ENCODE measurements at regions not wholly inside any gene's neighbourhood (a gene's known extent, or its start where the extent isn't known, plus 50 kb on each side); places are given as distances from the start of the nearest gene placed in this dataset.
"Not testable (repeated sequence)": the region's sequence is repeated elsewhere in the genome, so short reads cannot be mapped to it uniquely, and the experiment has no call there.

DNA sequence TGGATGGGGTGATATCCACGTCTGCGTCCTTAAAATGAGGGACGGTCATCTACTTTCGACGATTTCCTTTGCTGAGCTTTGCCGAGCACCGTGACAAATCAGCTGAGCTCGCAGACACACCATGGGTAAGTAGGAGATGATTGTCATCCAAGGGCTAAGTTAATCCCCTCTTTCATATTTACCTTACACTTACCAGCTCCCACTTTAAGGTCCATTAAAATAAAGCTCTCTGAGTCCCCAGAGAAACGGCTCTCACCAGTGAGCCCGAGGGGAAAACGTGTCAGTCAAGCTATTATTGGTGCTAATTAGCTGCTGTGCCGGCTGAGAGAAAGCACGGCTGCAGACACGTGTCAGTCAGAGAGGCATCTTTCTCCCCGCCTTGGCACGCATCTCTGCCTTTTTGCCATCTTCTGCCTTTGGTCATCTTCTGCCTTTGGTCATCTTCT is 72.2 kb downstream of the CRLF2 start:
- DNase-seq = no peak

DNA sequence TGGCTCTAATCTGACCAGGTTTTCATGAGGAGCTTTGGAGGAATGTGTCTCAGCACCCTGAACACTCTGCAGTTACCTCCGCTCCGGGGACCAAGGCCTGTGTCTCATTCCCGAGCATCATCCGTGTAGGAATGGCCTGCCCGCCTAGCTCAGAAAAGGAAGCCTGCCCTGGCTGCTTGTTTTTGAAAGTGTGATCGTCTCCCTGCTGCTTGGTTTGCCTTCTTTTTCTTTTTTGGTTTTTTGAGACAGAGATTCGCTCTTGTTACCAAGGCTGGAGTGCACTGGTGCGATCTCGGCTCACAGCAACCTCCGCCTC is 73.3 kb downstream of the CRLF2 start:
- no peak for DNase-seq

DNA sequence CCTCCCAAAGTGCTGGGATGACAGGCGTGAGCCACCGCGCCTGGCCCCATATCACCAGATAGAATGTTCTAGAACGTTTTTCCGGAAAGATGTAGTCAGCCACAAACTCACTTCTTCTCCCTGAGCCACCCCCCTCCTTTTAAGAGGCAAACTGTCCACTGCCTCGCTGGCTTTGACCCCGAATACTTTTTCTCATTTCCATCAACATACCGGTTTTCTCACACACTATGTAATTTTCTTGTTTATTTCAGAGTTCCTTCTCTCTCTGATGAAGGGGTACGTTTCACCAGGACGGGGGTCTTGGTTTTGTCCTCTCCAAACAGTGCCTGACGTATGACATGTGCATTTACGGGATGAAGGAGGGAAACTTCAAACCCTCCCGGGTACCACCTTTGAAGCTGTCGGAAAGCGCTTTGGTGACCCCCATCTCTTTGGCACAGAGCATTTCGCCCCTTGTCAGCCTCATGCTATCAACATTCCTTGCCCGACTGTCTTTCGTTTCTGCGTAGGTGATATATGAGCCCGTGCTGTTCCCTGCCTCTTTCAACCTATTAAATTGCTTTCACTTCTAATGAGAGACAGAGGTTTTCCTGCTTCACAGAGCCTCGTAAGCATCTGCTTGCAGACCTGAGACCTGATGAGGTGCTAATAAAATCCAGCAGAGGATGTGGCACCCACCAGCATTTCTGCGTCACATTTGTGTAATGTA is 73.8 kb downstream of the CRLF2 start:
- DNase-seq = no peak

DNA sequence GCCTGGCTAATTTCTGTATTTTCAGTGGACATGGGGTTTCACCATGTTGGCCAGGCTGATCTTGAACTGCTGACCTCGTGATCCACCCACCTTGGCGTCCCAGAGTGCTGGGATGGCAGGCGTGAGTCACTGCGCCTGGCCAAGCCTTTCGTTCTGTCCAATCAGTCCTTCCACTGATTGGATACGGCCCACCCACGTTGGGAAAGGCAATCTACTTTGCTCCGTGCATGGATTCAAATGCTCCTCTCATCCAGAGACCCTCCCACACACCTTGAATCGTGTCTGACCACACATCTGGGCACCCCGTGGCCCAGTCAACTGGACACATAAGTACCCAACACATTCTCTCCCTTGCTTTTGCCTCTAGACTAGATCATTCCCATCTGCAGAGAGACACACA is 74.9 kb downstream of the CRLF2 start:
- DNase-seq = no peak

DNA sequence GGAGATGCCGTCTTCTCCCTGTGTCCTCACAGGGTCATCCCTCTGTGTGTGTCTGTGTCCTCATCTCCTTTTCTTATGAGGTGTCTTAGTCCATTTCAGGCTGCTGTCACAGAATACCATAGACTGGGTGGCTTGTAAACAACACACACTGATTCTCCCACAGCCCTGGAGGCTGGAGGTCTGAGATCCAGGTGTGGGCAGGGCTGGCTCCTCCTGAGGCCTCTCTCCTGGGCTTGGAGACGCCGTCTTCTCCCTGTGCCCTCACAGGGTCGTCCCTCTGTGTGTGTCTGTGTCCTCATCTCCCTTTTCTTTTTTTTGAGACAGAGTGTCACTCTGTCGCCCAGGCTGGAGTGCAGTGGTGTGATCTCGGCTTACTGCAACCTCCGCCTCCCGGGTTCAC is 75.9 kb downstream of the CRLF2 start:
- not testable (repeated sequence) for DNase-seq

- DNase-seq = no peak
These were observed 77.5 kb downstream of the CRLF2 start for GRCh38 chrX:1134976-1135375.

GRCh38 chrX:1134156-1134555 is 78.3 kb downstream of the CRLF2 start:
- no peak for DNase-seq

- no peak for DNase-seq
These were observed 85.7 kb downstream of the CRLF2 start for GRCh38 chrX:1126738-1127137.

- DNase-seq = no peak
These were observed 87.9 kb downstream of the CRLF2 start for GRCh38 chrX:1124531-1124930.

GRCh38 chrX:1122851-1123250 is 89.6 kb downstream of the CRLF2 start:
- not testable (repeated sequence) for DNase-seq

GRCh38 chrX:1119275-1119674 is 93.2 kb downstream of the CRLF2 start:
- DNase-seq = no peak

DNA sequence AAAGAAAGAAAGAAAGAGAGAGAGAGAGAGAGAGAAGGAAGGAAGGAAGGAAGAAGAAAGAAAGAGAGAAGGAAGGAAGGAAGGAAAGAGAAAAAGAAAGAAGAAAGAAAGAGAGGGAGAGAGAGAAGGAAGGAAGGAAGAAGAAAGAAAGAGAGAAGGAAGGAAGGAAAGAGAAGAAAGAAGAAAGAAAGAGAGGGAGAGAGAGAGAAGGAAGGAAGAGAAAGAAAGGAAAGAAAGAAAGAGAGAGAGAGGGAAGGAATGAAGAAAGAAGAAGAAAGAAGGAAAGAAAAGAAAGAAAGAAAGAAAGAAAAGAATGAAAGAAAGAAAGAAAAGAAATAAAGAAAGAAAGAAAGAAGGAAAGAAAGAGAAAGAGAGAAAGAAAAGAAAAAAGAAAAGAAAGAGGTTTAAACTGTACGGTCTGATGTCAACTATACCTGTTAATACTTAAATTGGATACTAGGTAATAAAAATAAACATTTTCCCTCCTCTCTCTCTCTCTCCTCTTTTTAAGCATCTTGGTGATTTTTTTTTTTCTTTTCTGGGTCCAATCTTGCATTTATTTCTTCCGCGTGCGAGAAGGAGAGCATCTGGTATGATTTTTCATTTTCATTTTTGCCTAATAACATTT is 93.8 kb downstream of the CRLF2 start:
- DNase-seq = no peak

GRCh38 chrX:1115411-1115810 is 97.0 kb downstream of the CRLF2 start:
- DNase-seq = not testable (repeated sequence)

GRCh38 chrX:1112321-1112720 is 100.1 kb downstream of the CRLF2 start:
- DNase-seq = no peak

- no peak for DNase-seq
These were observed 100.7 kb downstream of the CRLF2 start for GRCh38 chrX:1111601-1112300.

DNA sequence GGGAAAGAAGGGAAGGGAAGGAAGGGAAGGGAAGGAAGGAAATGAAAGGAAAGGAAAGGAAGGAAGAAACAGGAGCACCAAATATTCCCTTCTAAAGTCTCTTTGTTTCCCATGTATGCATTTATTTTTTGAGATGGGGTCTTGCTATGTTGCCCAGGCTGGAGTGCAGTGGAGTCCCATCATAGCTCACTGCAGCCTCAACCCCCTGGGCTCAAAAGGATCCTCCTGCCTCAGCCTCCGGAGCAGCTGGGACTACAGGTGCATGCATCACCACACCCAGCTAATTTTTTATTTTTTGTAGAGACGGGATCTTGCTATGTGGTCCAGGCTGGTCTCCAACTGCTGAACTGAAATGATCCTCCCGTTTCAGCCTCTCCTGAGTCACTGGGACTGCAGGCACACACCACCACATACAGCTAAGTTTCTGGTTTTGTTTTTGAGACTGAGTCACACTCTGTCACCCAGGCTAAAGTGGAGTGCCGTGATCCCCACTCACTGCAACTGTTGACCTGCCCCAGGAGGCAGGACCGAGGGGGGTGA is 102.8 kb downstream of the CRLF2 start:
- no peak for DNase-seq

DNA sequence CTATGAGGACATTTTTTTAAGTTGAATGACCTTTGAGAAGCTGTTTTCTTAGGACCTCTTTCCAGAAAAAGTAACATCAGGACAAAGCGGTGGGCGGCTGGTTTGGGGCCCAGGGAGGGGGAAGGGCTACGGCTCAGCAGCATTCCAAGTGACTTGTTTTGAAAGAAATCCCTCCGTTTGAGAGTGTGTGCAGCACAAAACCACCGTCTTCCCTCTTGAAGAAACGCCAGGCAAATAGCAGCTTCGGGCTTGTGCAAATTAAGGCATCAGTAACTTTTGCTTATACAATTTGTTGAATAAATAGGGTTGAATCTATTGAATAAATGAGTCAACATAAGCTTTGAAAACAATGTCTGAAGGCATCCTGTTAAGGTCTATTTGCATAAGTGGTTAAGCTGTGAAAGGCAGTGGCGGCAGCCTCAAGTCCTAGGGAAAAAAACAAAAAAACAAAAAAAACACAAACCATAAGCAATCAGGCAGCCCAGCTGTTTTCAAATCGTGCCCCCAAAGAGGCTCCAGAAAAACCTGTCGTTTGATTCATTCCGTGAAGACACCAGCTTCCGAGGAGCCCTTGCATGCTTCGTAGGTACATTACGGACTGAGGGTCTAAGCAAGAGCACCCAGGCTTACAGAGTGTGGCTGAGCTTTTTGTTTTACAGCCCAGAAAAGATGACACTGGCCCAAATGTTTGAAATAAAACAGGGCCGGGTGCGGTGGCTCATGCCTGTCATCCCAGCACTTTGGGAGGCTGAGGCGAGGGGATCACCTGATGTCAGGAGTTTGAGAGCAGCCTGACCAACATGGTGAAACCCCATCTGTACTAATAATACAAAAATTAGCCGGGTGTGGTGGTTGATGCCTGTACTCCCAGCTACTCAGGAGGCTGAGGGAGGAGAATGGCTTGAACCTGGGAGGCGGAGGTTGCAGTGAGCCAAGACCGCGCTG is 103.7 kb downstream of the CRLF2 start:
- DNase-seq = no peak

DNA sequence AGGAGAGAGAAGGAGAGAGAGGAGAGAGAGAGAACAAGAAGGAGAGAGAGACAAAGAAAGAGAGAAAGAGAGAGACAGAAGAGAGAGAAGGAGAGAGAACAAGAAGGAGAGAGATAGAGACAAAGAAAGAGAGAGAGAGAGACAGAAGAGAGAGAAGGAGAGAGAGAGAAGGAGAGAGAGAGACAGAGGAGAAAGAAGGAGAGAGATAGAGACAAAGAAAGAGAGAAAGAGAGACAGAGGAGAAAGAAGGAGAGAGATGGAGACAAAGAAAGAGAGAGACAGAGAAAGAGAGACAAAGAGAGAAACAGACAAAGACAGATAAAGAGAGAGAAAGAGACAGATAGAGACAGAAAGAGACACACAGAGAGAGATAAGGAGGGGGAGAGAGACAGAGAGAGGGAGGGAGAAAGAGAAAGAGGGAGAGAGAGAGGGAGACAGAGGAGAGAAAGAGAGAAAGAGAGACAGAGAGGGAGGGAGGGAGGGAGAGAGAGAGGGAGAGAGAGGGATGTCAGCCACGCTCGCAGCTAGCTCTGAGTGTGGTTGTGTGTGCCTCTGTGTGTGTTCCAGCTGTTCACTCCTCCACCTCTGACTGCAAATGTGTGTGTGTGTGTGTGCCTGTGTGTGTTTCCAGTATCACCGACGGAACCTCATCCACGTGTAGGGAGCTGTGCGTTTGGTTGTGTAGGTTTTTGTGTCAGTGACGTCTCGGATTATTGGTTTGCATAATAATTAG is 105.8 kb downstream of the CRLF2 start:
- DNase-seq = no peak

DNA sequence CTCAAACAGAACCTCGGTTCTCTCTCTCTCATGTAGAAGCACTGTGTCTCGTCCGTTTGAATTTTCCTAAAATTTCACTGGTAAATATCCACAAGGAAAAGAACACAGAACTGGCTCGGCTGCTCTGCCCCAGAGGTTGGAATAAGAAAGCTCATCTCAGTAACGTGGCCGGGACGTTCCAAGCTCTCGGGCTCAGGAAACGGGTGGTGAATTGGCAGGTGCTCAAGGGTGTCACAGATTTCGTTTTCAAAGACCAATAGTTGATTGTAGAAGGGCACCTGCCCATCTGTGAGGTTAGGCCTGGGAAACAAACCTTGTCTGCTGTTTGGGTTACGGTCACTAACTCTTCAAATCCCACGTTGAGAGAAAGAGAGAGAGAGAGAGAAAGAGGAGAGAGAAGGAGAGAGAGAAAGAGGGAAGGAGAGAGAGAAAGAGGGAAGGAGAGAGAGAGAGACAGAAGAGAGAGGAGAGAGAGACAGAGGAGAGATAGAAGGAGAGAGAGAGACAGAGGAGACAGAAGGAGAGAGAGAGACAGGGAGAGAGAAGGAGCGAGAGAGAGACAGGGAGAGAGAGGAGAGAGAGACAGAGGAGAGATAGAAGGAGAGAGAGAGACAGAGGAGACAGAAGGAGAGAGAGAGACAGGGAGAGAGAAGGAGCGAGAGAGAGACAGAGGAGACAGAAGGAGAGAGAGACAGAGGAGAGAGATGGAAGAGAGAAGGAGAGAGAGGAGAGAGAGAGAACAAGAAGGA is 106.6 kb downstream of the CRLF2 start:
- no peak for DNase-seq

GRCh38 chrX:1105031-1105430 is 107.4 kb downstream of the CRLF2 start:
- DNase-seq = not testable (repeated sequence)

GRCh38 chrX:1103360-1103759 is 109.1 kb downstream of the CRLF2 start:
- no peak for DNase-seq
